ENCODE measurements at regions not wholly inside any gene's neighbourhood (a gene's known extent, or its start where the extent isn't known, plus 50 kb on each side); places are given as distances from the start of the nearest gene placed in this dataset.

DNA sequence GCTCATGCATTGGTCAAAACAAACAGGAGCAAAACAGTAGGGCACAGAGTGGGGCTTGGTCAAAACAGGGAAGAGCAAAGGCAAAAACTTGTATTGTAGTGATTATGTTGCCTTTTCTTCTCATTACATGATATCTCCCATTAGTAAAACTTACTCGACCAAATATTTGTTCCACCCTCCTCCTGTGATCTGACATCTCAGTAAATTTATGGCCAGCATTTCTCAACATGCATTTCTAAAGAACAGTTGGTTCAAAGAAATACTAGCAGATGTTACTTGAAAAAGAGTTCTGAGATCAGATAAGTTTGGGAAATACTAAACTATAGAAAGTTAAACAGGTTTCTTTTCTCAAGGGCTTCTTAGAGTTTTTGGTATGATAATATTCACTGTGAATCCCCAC is 423.1 kb downstream of the FIGN start:
- Histone ChIP-seq H3K27me3 (no peaks in the 10 kb centered on the region), H3K27ac (no peak overlapping the region), H3K4me3 (no peak overlapping the region), H3K9me3 (peaks cover 0 to 9% of the 10 kb centered on the region in 2 donors), H3K36me3 (no peaks in the 10 kb centered on the region), H3K4me1 (no peaks in the 10 kb centered on the region)
- DNase-seq (no peak), ATAC-seq (no peak)
- intact Hi-C loops (cut with DNase I): no loop called here
- TF ChIP-seq CTCF (IDR thresholded peaks at IDR 0.05): no peak

- TF ChIP-seq CTCF (IDR thresholded peaks at IDR 0.05): no peak
- Histone ChIP-seq H3K4me3 (no peak overlapping the region), H3K27ac (no peak overlapping the region), H3K36me3 (no peaks in the 10 kb centered on the region), H3K27me3 (no peaks in the 10 kb centered on the region), H3K4me1 (no peaks in the 10 kb centered on the region), H3K9me3 (peaks cover 0 to 19% of the 10 kb centered on the region in 2 donors)
- ATAC-seq (no peak), DNase-seq (no peak)
- intact Hi-C loops (cut with DNase I): no loop called here
Observed at GRCh38 chr2:163306647-163307046, 429.2 kb downstream of the FIGN start.

GRCh38 chr2:163302141-163302540 is 433.7 kb downstream of the FIGN start:
- Histone ChIP-seq H3K4me3 (no peak overlapping the region), H3K4me1 (no peaks in the 10 kb centered on the region), H3K27me3 (no peaks in the 10 kb centered on the region), H3K27ac (no peak overlapping the region), H3K36me3 (no peaks in the 10 kb centered on the region), H3K9me3 (peaks cover 0 to 16% of the 10 kb centered on the region in 2 donors)
- no peak for DNase-seq
- TF ChIP-seq CTCF (IDR thresholded peaks at IDR 0.05): no peak
- intact Hi-C loops (cut with DNase I): no loop called here
- ATAC-seq: no peak

DNA sequence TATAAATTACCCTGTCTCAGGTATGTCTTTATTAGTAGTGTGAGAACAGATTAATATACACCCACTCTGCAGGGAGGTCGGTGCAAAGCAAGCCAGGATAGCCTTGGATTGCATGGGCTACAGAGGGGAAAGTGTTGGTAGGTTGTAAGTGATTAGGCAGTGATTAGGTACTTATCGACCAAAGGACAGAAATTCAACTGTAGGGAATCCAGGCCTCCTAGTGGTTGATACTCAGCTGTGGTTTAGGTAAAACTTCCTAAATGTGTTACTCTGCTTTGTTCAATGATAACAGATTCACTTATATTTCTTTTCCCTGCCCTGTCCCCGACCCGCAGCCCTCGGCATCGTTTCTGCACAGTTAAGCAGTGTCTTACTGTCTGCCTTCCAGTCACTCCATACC is 444.0 kb downstream of the FIGN start:
- intact Hi-C loops (cut with DNase I): no loop called here
- Histone ChIP-seq H3K27ac (no peak overlapping the region), H3K36me3 (no peaks in the 10 kb centered on the region), H3K9me3 (no peaks in the 10 kb centered on the region), H3K4me1 (no peaks in the 10 kb centered on the region), H3K27me3 (no peaks in the 10 kb centered on the region), H3K4me3 (no peak overlapping the region)
- TF ChIP-seq CTCF (IDR thresholded peaks at IDR 0.05): no peak
- DNase-seq (no peak), ATAC-seq (no peak)

GRCh38 chr2:163281717-163282116 is 443.1 kb upstream of the KCNH7 start:
- Histone ChIP-seq H3K27me3 (no peaks in the 10 kb centered on the region), H3K9me3 (peaks cover 0 to 12% of the 10 kb centered on the region in 2 donors), H3K27ac (no peak overlapping the region), H3K36me3 (no peaks in the 10 kb centered on the region), H3K4me1 (no peaks in the 10 kb centered on the region), H3K4me3 (no peak overlapping the region)
- DNase-seq: no peak
- ATAC-seq: no peak
- intact Hi-C loops (cut with DNase I): no loop called here
- no peak for TF ChIP-seq CTCF (IDR thresholded peaks at IDR 0.05)
